Stimulated activated CD8-positive, alpha-beta memory T cell treated with anti-CD3 and anti-CD28 coated beads, Interleukin-7, amount 100 ng/mL, for 24 hours (primary cell): ENCODE measurements at regions not wholly inside any gene's neighbourhood (a gene's known extent, or its start where the extent isn't known, plus 50 kb on each side); places are given as distances from the start of the nearest gene placed in this dataset.

ENCODE experiments used
- DNase-seq: peaks from one replicate; pipeline ENCODE4 v3.0.0-alpha.2; 2020; ENCODE audit warnings: low read depth

DNA sequence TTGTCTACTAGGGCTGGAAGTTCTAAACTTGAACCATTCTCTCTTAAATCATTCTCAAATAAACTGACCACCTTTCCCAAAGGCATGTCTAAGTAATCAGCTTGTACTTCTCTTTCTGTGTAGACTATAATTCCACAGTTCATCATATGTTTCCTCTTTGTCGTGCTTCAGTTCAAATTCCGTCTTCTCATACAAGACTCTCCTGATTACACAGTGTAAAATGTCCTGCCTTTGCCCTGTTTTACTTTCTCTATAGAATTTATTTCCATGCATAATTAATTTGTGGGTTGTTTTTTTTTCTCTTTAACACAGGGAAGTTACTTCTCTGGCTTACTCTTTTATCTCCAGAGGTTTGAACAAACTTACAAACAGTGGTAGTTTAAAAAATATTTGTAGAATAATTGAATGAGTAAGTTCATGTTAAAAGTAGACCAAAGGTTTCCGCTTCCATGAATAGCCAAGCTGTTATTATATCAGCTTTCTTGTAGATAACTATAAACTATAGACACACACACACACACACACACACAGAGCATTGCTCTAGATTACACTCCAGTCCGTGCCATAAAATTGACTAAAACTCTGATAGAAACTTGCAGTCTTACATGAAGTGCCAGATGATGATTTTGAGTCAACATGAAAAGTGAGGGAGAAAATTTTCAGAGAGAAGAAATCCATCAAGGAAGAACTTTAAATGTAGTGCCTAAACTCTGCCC, 119.0 kb downstream of the SUCNR1 start:
- DNase-seq: no peak

DNA sequence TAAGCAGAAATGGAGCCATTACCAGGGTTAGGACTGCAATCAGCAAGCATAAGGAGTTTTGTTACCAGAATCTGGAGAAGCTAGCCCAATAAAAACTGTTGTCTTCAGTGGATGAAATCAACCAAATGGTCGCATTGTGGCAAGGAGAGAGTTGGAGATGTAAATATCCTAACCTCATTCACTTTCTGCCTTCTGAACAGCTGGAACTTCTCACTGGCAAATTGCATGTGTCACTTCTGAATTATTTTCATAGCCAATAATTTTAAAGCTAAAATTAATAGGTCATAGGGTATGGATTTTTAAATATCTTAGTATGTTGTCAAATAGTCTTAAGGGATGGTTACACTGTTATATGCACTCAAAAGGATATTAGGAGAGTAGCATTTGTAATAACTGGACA, 121.6 kb downstream of the SUCNR1 start:
- DNase-seq: no peak

DNA sequence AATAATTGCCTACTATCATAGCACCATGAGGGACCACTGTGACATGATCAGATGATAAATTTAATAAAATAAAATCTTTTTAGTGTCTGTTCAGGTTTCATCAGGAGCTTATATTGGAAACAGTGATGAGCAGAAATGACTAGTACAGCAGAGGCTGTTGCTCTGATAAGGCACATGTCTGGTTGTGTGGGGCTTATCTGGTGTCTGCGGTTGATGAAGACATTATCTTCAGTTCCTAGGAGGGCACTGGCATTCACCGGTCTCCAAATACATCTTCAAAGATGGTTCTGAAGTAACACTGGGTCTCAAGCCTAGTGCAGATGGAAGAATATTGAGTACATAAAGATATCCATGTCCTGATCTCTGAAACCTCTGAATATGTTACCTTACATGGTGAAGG, 125.3 kb downstream of the SUCNR1 start:
- DNase-seq: no peak

DNA sequence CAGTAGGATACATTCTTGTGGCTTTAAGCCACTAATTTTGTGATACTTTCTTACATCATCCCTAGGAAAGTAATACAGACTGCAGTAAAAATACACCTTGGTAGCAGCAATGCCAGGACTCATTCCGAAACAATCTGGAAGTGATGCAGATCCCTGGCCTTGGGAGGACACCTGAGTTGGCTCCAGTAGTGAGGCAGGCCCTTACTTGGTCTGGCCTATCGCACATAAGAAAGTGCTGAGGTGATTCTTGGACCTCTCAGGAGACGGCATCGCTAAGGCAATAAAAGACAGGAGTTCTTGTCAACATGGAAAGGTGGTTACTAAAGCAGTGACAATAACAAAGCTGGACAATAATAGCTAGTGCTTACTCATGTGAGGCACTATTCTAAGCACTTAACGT, 126.5 kb downstream of the SUCNR1 start:
- DNase-seq: no peak

DNA sequence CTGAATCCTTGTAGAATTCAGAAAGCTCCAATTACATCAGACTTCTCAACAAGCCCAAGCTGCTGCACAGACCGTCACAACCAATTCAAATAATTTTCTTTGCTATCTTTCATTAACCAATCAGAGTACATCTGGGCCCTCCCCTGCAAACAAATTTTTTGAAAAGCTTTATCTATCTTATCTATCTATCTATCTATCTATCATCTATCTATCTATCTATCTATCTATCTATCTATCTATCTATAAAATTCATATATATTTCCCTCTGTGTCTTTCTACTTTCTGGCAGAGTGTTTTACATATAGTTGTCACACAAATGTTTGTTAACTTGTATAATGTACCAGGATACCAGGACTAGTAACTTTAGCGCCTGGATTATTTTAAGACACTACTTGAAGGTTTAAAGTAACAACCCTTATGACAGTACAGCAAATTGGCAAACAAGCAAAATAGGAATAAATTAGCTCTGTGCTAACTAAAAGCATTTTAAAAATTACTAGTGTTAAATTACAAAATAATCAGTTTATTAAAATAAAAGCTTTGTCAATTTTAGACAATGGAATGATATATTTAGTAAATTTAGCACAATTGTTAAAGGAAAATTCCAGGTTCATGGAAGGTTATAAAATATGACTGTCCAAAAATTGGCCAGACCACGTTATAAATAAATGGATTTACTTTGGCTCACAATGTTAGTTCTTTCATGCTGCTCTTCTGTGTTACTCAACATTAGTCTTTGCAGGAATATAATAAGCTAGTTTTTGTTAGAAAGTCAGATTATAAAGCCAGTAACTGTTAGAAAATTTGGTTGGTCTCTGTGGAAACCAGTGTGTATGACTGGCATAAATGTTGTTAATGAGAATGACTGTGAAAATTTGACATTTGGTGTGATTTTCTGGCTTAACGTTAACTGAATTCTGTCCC, 138.6 kb downstream of the SUCNR1 start:
- no peak for DNase-seq

DNA sequence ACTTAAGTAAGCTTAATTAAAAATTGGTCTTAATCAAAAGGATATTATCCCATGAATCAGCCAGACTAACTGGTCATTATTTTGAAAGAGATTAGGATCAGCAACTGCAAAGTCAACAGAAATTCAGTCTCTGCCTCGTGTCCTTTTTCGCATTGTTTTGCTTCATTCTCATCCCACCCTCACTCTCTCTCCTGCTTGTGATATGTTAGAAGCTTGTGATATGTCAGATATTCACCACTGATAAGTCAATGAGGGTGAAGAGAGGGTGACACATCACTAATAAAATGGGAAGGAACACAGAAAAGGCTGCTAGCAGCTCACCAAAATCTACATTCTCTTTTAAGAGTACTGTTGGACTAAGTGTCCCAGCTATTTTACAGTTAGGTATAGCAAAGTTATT, 146.1 kb downstream of the SUCNR1 start:
- no peak for DNase-seq

DNA sequence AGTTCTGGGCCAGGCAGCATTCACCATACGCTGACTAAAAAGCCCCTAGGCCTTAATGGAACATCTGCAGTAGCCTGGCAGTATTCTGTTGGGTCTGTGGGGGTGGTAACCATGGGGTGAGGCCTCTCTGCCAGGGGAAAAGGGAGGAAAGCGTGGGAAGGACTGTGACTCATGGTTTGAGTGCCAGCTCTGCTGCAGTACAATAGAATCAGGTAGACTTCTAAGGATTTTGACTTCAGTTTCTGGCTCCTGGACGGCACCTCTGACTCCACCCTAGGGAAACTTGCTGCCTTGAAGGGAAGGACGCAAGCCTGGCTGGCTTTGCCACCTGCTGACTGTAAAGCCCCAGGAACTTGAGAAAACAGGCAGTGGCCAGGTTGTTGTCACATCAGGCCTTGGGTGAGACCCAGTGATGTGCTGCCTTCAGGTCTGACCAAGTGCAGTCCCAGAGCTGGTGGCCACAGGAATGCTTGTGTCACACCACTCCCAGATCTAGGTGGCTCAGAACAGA, 148.6 kb downstream of the SUCNR1 start:
- no peak for DNase-seq

DNA sequence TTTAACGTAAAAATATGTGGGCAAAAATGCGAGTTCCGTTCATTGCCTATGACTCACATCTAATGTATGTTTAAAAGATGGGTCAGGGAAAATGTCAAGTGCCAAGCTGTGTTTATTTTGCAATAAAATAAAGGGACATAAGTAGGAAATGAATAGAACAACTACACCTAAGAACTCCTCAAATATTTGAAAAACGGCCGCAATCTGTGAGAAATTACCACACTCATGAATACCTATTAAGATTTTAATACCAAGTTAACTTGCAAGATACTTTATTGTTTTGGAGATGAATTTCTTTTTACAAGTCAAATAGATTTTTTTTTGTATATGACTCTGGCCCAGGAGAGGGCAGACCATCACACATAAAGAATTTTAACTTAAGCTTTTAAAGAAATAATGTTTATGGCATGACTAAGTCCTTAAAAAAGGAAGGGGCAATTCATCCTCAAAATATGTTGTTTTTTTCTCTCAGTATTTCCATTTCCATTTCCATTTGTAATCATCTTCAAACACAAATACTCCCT, 152.7 kb downstream of the SUCNR1 start:
- no peak for DNase-seq

DNA sequence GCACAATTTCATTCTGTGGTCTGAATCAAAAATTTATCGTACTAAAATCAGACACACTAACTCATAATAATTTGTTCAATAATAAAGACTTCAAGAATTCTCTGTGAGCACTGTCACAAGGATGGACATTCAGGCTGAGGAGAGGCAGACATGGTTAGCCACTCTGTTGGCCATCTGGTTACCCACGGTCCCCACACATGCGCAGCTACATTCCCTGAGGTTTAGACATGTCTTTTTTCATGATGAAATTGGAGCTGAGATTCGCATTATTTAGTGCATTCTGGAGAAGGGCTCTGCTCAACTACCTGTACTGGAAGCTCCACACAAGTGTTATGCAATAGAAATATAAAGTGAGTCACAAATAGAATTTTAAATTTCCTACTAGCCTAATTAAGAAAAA, 156.9 kb downstream of the SUCNR1 start:
- no peak for DNase-seq

DNA sequence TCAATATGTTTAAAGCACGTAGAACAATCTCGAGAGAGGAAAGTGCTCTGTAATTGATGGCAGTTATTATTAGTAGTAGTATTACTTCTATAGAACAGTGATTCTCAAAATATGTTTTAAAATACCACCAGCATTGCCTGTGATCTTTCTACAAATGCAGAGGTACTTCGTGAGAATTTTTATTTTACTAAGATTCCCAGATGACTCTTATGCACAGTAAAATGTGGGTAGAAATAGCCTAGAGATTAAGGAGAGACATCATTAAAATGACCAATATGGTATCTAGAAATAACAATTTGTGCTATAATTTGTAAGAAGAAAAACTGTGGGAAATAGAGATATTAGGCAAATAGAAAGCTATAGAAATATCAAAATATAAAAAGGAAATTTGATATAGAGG, 157.9 kb downstream of the SUCNR1 start:
- DNase-seq: no peak

DNA sequence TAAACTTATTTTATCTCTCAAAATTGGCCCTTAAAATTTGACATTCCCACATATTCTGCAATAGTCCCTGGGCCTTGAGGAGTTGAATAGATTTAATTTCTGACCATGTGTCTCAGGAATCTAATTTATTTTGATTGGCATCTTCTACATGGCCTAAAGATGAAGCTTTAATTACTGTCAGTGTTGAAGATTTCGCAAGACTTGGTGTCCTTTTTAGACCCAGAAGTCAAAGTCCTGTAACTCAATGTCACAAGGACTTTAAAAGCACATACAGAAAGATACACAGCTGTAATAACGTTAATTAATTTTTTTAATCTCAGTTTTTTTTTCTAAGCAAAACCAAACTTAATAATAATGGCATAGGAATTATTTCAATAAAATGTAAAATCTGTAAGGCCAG, 163.9 kb downstream of the SUCNR1 start:
- DNase-seq: no peak

DNA sequence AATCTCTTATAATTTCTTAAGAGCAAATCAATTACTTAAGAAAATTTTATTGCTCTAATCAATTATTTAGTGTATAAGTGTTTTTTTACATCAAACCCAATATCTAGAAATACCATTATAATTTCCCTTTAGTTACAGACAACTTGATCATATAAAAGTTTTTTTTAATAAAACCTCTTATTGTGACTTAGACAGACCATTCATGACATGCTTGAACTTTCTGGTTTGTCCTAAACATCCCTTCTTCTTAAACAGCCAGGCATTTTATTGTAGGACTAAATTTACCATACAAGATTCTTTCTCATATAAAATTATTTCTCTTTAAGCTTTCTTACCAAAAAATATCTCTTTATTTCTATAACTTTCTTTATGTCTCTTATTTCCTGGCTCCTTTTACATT, 164.5 kb downstream of the SUCNR1 start:
- no peak for DNase-seq

DNA sequence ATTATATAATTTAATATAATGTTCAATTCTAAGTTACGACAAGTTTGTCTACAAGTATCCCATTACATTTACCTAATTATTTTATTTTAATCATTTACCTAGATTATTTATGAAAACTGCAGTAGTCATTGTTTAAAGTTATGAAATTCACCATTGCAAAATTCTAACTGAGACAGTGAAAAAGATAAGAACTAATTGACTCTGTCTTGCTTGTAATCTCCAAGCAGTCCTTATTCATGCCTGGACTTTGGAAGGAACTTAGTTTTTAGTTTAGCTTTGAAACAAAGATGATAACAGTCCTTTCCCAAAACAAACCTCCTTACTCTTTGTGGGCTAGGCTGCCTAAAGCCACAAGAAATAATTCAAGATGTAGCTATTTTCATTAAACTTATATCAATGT, 165.0 kb downstream of the SUCNR1 start:
- no peak for DNase-seq

DNA sequence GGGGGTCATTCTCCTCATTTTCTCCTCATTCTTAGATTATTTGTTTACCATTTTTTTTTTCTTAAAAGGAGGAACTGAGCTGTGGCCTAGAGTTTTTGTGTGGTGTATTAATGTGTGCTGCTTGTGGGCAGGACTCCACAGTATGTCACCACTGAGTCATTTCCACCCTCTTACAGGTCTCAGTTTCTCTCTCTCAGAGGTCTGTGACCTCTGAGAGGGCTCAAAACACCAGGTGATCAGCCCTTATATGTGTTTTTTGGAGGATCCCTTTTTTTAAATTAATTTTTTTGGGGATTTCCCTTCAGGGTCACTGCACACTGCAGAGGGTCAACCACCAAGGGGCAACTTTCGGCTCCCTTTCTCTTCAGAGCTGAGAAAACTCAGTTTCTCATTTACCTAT, 166.4 kb downstream of the SUCNR1 start:
- no peak for DNase-seq

DNA sequence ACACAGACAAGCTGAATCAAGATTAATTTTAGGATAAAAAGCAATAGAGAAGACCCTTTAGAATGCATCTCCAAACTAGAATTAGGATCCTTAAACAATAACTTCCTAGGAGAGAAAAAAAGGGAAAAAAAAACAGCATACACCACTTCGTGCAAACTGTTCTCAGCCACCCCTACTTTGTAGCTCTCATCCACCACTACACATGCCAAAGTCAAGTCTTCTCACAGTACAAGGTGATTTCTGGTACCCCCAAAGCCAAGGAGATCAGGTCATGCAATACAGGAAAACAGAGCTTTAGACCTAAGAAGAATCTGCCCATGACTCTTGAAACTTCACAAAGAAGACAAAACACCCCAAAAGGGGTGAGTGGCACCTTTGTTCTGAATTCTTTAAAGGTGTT, 166.9 kb downstream of the SUCNR1 start:
- no peak for DNase-seq

DNA sequence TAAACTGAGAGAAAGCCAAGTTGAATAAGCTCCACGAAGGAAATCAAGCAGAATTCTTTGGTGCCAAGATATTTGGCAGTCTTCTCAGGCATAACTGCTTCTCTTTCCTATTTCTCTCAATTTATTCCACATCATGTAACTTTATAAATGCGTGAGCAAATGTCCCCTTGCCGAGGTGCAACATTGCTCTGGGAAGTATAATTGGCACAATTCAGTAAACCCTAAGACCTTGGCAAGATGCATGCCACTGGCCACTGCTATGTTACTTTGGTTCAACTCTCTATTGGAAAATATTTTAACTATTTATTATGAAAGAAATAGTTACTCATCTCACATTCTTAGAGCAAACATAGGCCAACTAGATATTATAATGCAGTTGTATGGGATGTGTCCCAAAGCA, 170.2 kb downstream of the SUCNR1 start:
- no peak for DNase-seq

DNA sequence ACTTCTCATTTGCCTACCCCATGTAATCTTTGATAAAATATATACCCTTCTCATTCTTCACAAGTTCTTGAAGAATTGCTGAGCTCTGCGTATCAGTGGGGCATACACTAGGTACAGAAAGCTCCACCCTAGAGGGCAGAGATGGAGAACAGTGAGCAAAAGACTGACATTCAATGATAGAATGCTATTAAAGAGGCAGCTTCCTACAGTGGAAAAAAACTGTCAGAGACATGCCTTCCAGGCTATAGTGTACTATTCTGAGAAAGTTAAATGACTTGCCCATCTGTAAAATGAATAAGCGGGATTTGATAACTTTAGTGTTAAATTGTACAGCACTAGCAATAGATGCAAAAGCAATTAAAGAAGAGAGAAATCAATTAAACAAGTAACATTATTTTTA, 172.8 kb downstream of the SUCNR1 start:
- DNase-seq: no peak

DNA sequence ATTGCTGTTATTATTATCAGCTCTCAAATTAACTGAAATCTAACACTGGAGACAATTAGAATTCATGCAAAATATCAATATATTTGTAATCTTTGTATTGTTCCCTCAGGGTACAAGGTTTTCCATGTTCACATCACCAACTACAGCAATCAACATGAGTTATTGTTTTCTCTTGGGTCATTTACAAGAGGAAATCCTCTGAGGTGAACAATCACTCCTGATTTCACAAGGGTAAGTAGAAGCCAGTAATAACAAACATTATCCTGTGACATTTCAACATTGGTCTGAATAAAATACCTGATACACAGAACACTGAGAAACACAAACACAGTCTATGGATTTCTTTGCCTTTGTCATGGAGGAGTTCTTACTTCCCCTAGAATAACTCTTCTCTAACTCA, 174.0 kb downstream of the SUCNR1 start:
- no peak for DNase-seq

DNA sequence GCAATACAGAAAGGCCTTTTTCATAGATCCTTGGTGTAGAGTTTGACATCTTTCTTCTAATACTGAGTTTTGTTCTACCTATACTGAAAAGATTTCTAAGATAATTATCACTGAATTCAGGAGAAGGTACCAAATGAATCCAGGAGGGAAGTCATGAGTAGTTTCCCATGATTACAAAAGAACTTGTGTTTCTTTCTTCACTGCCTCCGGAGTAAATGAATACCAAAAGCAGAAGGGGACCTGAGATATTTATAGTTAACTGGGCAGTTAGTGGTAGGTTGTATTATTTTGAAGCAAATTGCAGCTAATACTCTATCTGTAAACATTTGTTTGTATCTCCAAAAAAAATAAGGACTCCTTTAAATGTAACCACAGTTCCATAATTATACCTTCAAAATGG, 175.4 kb downstream of the SUCNR1 start:
- no peak for DNase-seq

DNA sequence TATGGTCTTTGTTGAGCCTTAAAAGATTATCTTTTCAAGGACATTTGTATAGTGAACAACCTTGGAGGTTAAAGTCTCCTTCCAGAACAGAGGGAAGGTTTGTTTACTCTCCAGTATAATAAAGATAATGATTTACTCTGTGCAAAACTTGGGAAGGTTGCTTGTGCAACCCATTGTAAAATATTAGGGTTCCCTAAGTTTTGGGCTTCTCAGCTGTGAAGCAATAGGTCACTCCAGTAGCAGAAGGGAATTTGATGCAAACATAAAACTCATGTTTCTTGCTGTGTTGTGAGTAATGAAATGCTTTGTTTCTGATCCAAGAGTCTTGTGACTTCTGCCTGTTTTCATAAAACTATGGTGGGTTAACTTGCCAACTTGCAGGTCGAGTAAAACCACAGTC, 177.5 kb downstream of the SUCNR1 start:
- no peak for DNase-seq

DNA sequence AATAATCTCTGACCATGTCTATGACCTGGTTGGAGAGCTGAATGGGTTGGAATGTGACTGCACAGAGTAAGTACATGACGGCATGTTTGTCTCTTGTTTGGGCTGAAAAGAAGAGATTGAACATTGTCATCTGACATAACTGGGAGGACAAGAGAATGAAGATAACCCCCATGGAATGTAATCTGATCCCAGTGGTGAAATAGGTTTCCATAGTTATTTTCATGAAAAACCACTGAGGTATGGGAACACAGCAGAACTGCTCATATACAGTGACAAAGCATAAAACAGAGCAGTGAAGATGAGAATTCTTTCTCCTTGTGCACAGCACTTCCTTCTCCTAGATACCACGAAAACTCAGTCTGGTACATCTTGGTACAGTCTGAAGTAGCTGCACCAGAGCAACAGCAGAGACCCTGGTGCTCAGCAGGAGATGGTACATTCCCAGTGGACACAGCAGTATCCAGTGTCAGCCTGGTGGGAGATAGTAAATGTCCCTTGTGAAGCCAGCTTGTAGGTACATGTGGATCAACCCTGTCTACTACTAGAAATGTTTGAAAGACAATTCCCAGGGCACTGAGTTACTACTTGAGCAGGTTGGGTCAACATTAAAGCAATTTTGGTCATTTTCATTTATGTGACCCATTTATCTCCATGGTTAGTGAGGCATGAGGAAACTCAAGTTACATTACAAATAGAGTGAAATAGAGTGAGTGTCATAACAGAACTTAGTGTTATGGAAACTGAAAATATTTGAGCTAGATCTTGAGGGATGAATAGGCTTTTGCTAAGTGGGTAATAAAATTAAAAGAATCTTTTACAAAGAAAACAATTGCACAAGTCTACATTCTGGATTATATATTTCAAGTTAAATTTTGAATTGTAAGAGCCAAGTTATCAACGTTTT, 178.3 kb downstream of the SUCNR1 start:
- DNase-seq: no peak

DNA sequence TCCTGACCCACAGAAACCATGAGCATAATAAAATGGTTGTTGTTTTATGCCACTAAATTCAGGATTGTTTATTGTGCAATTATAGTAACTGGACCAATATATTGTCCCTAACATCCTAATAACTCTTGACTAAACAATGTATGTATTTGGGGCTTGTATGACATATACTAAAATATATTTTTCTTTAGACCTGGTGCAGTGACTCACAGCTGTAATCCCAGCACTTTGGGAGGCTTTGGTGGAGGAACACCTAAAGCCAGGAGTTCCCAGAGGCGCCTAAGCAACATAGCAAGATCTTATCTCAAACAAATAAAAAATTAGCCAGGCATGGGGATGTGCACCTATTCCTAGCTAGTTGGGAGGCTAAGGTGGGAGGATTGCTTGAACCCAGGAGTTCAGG, 180.4 kb downstream of the SUCNR1 start:
- no peak for DNase-seq
